ENCODE measurements at regions not wholly inside any gene's neighbourhood (a gene's known extent, or its start where the extent isn't known, plus 50 kb on each side); places are given as distances from the start of the nearest gene placed in this dataset.

GRCh38 chr14:92252323-92252722, 70.6 kb upstream of the SLC24A4 start:
- peaks cover 0 to 3% of the 10 kb centered on the region in 2 donors for H3K9me3 ChIP-seq (replicated peaks in 1 of 2; ENCODE audit: control insufficient read depth in 2 of 2, insufficient read depth in 1 of 2, low read depth in 1 of 2, low read length in 2 of 2)
- no peak overlapping the region for H2BK15ac ChIP-seq (ENCODE audit: low read length)
- H3K4ac ChIP-seq (ENCODE audit: low read length), result no peak overlapping the region
- no CpG with 5 or more reads among the region's 16 CpGs for WGBS, 2 donors (ENCODE audit: extremely low coverage in 2 of 2, insufficient read length in 2 of 2, insufficient replicate concordance in 1 of 2)
- no peak overlapping the region for H2AK5ac ChIP-seq (ENCODE audit: low read depth, low read length)
- H3K4me1 ChIP-seq (ENCODE audit: control insufficient read depth in 2 of 2, insufficient read depth in 1 of 2, low read depth in 1 of 2, low read length in 2 of 2), result peaks cover 3 to 10% of the 10 kb centered on the region in 2 donors
- no peak overlapping the region for H3K4me3 ChIP-seq (ENCODE audit: low read length in 2 of 2)
- H3K18ac ChIP-seq (ENCODE audit: low read length), result no peak overlapping the region
- no peak overlapping the region for H3K23ac ChIP-seq (ENCODE audit: low read depth, low read length, poor library complexity)
- no peak for DNase-seq (ENCODE audit: low spot score)
- peak overlapping the region; percentile 22 for H2AFZ ChIP-seq (ENCODE audit: low read length)
- H4K8ac ChIP-seq (ENCODE audit: low read depth, low read length), result no peak overlapping the region
- H3K4me2 ChIP-seq (ENCODE audit: insufficient read depth, low read length, poor library complexity, severe bottlenecking), result no peak overlapping the region
- no peak overlapping the region for H2BK12ac ChIP-seq (ENCODE audit: low read length)
- H3K14ac ChIP-seq (ENCODE audit: low read length), result no peak overlapping the region
- H3K9ac ChIP-seq (ENCODE audit: low read depth, low read length, poor library complexity), result no peak overlapping the region
- H3K27ac ChIP-seq (replicated peaks; ENCODE audit: low read length), result no peak overlapping the region
- H2BK5ac ChIP-seq (ENCODE audit: low read length), result no peak overlapping the region
- H3K36me3 ChIP-seq (replicated peaks in 1 of 2; ENCODE audit: control insufficient read depth in 2 of 2, insufficient read depth in 2 of 2, low read length in 2 of 2), result no peaks in the 10 kb centered on the region
- no peaks in the 10 kb centered on the region for H3K79me1 ChIP-seq (ENCODE audit: low read depth, low read length)
- no peak overlapping the region for H2BK120ac ChIP-seq (ENCODE audit: low read depth, low read length)
- no peak overlapping the region for H4K91ac ChIP-seq (ENCODE audit: low read depth, low read length, poor library complexity)
- peaks cover 0 to 43% (median 19%) of the 10 kb centered on the region in 3 experiments for H3K27me3 ChIP-seq (ENCODE audit: control insufficient read depth in 3 of 3, insufficient read depth in 3 of 3, low read depth in 1 of 3, low read length in 3 of 3)

- Histone ChIP-seq H3K4me2 (ENCODE audit: insufficient read depth, low read length, poor library complexity, severe bottlenecking) (no peak overlapping the region), H3K9ac (ENCODE audit: low read depth, low read length, poor library complexity) (no peak overlapping the region), H2BK5ac (ENCODE audit: low read length) (no peak overlapping the region), H3K4me3 (ENCODE audit: low read length in 2 of 2) (no peak overlapping the region), H3K36me3 (replicated peaks in 1 of 2; ENCODE audit: control insufficient read depth in 2 of 2, insufficient read depth in 2 of 2, low read length in 2 of 2) (no peaks in the 10 kb centered on the region), H4K91ac (ENCODE audit: low read depth, low read length, poor library complexity) (no peak overlapping the region), H3K4ac (ENCODE audit: low read length) (no peak overlapping the region), H2BK15ac (ENCODE audit: low read length) (no peak overlapping the region), H3K79me1 (ENCODE audit: low read depth, low read length) (no peaks in the 10 kb centered on the region), H3K18ac (ENCODE audit: low read length) (no peak overlapping the region), H3K23ac (ENCODE audit: low read depth, low read length, poor library complexity) (no peak overlapping the region), H3K27ac (replicated peaks; ENCODE audit: low read length) (no peak overlapping the region), H3K9me3 (replicated peaks in 1 of 2; ENCODE audit: control insufficient read depth in 2 of 2, insufficient read depth in 1 of 2, low read depth in 1 of 2, low read length in 2 of 2) (peaks cover 0 to 2% of the 10 kb centered on the region in 2 donors), H3K4me1 (ENCODE audit: control insufficient read depth in 2 of 2, insufficient read depth in 1 of 2, low read depth in 1 of 2, low read length in 2 of 2) (peaks cover 3 to 10% of the 10 kb centered on the region in 2 donors), H2BK12ac (ENCODE audit: low read length) (no peak overlapping the region), H2AFZ (ENCODE audit: low read length) (no peak overlapping the region), H2BK120ac (ENCODE audit: low read depth, low read length) (no peak overlapping the region), H3K14ac (ENCODE audit: low read length) (no peak overlapping the region), H3K27me3 (ENCODE audit: control insufficient read depth in 3 of 3, insufficient read depth in 3 of 3, low read depth in 1 of 3, low read length in 3 of 3) (peaks cover 0 to 43% (median 19%) of the 10 kb centered on the region in 3 experiments), H4K8ac (ENCODE audit: low read depth, low read length) (no peak overlapping the region), H2AK5ac (ENCODE audit: low read depth, low read length) (no peak overlapping the region)
- no CpG with 5 or more reads among the region's 15 CpGs for WGBS, 2 donors (ENCODE audit: extremely low coverage in 2 of 2, insufficient read length in 2 of 2, insufficient replicate concordance in 1 of 2)
- DNase-seq (ENCODE audit: low spot score), result no peak
Observed at GRCh38 chr14:92253381-92253894, 69.5 kb upstream of the SLC24A4 start.

- peaks cover 0 to 2% of the 10 kb centered on the region in 2 donors for H3K9me3 ChIP-seq (replicated peaks in 1 of 2; ENCODE audit: control insufficient read depth in 2 of 2, insufficient read depth in 1 of 2, low read depth in 1 of 2, low read length in 2 of 2)
- H2BK5ac ChIP-seq (ENCODE audit: low read length), result no peak overlapping the region
- peaks cover 3 to 10% of the 10 kb centered on the region in 2 donors for H3K4me1 ChIP-seq (ENCODE audit: control insufficient read depth in 2 of 2, insufficient read depth in 1 of 2, low read depth in 1 of 2, low read length in 2 of 2)
- no peak overlapping the region for H4K8ac ChIP-seq (ENCODE audit: low read depth, low read length)
- H3K9ac ChIP-seq (ENCODE audit: low read depth, low read length, poor library complexity), result no peak overlapping the region
- H3K4me3 ChIP-seq (ENCODE audit: low read length in 2 of 2), result peak overlapping the region in 1 of 2 donors; percentile 51
- no peak overlapping the region for H2BK12ac ChIP-seq (ENCODE audit: low read length)
- H3K4me2 ChIP-seq (ENCODE audit: insufficient read depth, low read length, poor library complexity, severe bottlenecking), result peak overlapping the region; percentile 63
- H3K27me3 ChIP-seq (ENCODE audit: control insufficient read depth in 3 of 3, insufficient read depth in 3 of 3, low read depth in 1 of 3, low read length in 3 of 3), result peaks cover 0 to 43% (median 19%) of the 10 kb centered on the region in 3 experiments
- H3K27ac ChIP-seq (replicated peaks; ENCODE audit: low read length), result no peak overlapping the region
- no peak overlapping the region for H2BK120ac ChIP-seq (ENCODE audit: low read depth, low read length)
- no peaks in the 10 kb centered on the region for H3K36me3 ChIP-seq (replicated peaks in 1 of 2; ENCODE audit: control insufficient read depth in 2 of 2, insufficient read depth in 2 of 2, low read length in 2 of 2)
- no peak overlapping the region for H3K23ac ChIP-seq (ENCODE audit: low read depth, low read length, poor library complexity)
- H2AFZ ChIP-seq (ENCODE audit: low read length), result peak overlapping the region; percentile 50
- no CpG with 5 or more reads among the region's 18 CpGs for WGBS, 2 donors (ENCODE audit: extremely low coverage in 2 of 2, insufficient read length in 2 of 2, insufficient replicate concordance in 1 of 2)
- no peak overlapping the region for H3K14ac ChIP-seq (ENCODE audit: low read length)
- no peak overlapping the region for H2BK15ac ChIP-seq (ENCODE audit: low read length)
- no peaks in the 10 kb centered on the region for H3K79me1 ChIP-seq (ENCODE audit: low read depth, low read length)
- peak overlapping the region; percentile 46 for H3K18ac ChIP-seq (ENCODE audit: low read length)
- no peak overlapping the region for H3K4ac ChIP-seq (ENCODE audit: low read length)
- no peak overlapping the region for H4K91ac ChIP-seq (ENCODE audit: low read depth, low read length, poor library complexity)
- no peak overlapping the region for H2AK5ac ChIP-seq (ENCODE audit: low read depth, low read length)
- peak; percentile 44 for DNase-seq (ENCODE audit: low spot score)
Observed at GRCh38 chr14:92254786-92255185, 68.2 kb upstream of the SLC24A4 start.

GRCh38 chr14:92258934-92259333, 64.0 kb upstream of the SLC24A4 start:
- H3K4me3 ChIP-seq (ENCODE audit: low read length in 2 of 2), result no peak overlapping the region
- H2AFZ ChIP-seq (ENCODE audit: low read length), result no peak overlapping the region
- H3K9ac ChIP-seq (ENCODE audit: low read depth, low read length, poor library complexity), result no peak overlapping the region
- no peak overlapping the region for H3K18ac ChIP-seq (ENCODE audit: low read length)
- H3K36me3 ChIP-seq (replicated peaks in 1 of 2; ENCODE audit: control insufficient read depth in 2 of 2, insufficient read depth in 2 of 2, low read length in 2 of 2), result no peaks in the 10 kb centered on the region
- DNase-seq (ENCODE audit: low spot score), result no peak
- H3K14ac ChIP-seq (ENCODE audit: low read length), result no peak overlapping the region
- no peak overlapping the region for H2BK12ac ChIP-seq (ENCODE audit: low read length)
- no peaks in the 10 kb centered on the region for H3K9me3 ChIP-seq (replicated peaks in 1 of 2; ENCODE audit: control insufficient read depth in 2 of 2, insufficient read depth in 1 of 2, low read depth in 1 of 2, low read length in 2 of 2)
- no peak overlapping the region for H3K27ac ChIP-seq (replicated peaks; ENCODE audit: low read length)
- no peak overlapping the region for H2AK5ac ChIP-seq (ENCODE audit: low read depth, low read length)
- no peak overlapping the region for H4K8ac ChIP-seq (ENCODE audit: low read depth, low read length)
- no peak overlapping the region for H2BK120ac ChIP-seq (ENCODE audit: low read depth, low read length)
- H4K91ac ChIP-seq (ENCODE audit: low read depth, low read length, poor library complexity), result no peak overlapping the region
- WGBS, 2 donors (ENCODE audit: extremely low coverage in 2 of 2, insufficient read length in 2 of 2, insufficient replicate concordance in 1 of 2), result no CpG with 5 or more reads among the region's 3 CpGs
- no peaks in the 10 kb centered on the region for H3K79me1 ChIP-seq (ENCODE audit: low read depth, low read length)
- H2BK5ac ChIP-seq (ENCODE audit: low read length), result no peak overlapping the region
- H3K4me2 ChIP-seq (ENCODE audit: insufficient read depth, low read length, poor library complexity, severe bottlenecking), result no peak overlapping the region
- peaks cover 0 to 4% of the 10 kb centered on the region in 2 donors for H3K4me1 ChIP-seq (ENCODE audit: control insufficient read depth in 2 of 2, insufficient read depth in 1 of 2, low read depth in 1 of 2, low read length in 2 of 2)
- peaks cover 0 to 24% (median 6%) of the 10 kb centered on the region in 3 experiments for H3K27me3 ChIP-seq (ENCODE audit: control insufficient read depth in 3 of 3, insufficient read depth in 3 of 3, low read depth in 1 of 3, low read length in 3 of 3)
- H2BK15ac ChIP-seq (ENCODE audit: low read length), result no peak overlapping the region
- no peak overlapping the region for H3K4ac ChIP-seq (ENCODE audit: low read length)
- no peak overlapping the region for H3K23ac ChIP-seq (ENCODE audit: low read depth, low read length, poor library complexity)
